ENCODE measurements at regions not wholly inside any gene's neighbourhood (a gene's known extent, or its start where the extent isn't known, plus 50 kb on each side); places are given as distances from the start of the nearest gene placed in this dataset.
"Not testable (repeated sequence)": the region's sequence is repeated elsewhere in the genome, so short reads cannot be mapped to it uniquely, and the experiment has no call there.

GRCh38 chr10:93218386-93218785, 144.7 kb downstream of the CYP26A1 start:
- ChIA-PET CTCF (no interaction called here), POLR2A (no interaction called here)

GRCh38 chr10:93219347-93219746, 145.7 kb downstream of the CYP26A1 start:
- CTCF ChIA-PET: no interaction called here
- POLR2A ChIA-PET: no interaction called here

- ChIA-PET POLR2A (no interaction called here), CTCF (no interaction called here)
Measured at GRCh38 chr10:93220296-93221170, 146.8 kb downstream of the CYP26A1 start.

- ChIA-PET CTCF (no interaction called here), POLR2A (no interaction called here)
Measured at GRCh38 chr10:93221171-93221496, 147.4 kb downstream of the CYP26A1 start.

GRCh38 chr10:93221521-93221920, 147.8 kb downstream of the CYP26A1 start:
- POLR2A ChIA-PET: no interaction called here
- CTCF ChIA-PET: no interaction called here

- ChIA-PET POLR2A (no interaction called here), CTCF (no interaction called here)
Measured at GRCh38 chr10:93222211-93222754, 148.6 kb downstream of the CYP26A1 start.

- POLR2A ChIA-PET: no interaction called here
- CTCF ChIA-PET: no interaction called here
Measured at GRCh38 chr10:93222876-93223275, 149.2 kb downstream of the CYP26A1 start.

GRCh38 chr10:93223336-93223735, 149.6 kb downstream of the CYP26A1 start:
- POLR2A ChIA-PET: no interaction called here
- CTCF ChIA-PET: no interaction called here

- ChIA-PET POLR2A (no interaction called here), CTCF (no interaction called here)
Measured at GRCh38 chr10:93224005-93224779, 150.5 kb downstream of the CYP26A1 start.

- POLR2A ChIA-PET: no interaction called here
- CTCF ChIA-PET: no interaction called here
Measured at GRCh38 chr10:93225938-93226337, 152.2 kb downstream of the CYP26A1 start.

- POLR2A ChIA-PET: no interaction called here
Measured at GRCh38 chr10:93226619-93227018, 152.9 kb downstream of the CYP26A1 start.

GRCh38 chr10:93230596-93230995, 156.9 kb downstream of the CYP26A1 start:
- POLR2A ChIA-PET, CTCF ChIA-PET: not testable (repeated sequence)

More at GRCh38 chr10:93226619-93227018, 152.9 kb downstream of the CYP26A1 start:
- CTCF ChIA-PET: no interaction called here

- POLR2A ChIA-PET, CTCF ChIA-PET: not testable (repeated sequence)
Measured at GRCh38 chr10:93232159-93232558, 158.5 kb downstream of the CYP26A1 start.

- CTCF ChIA-PET: not testable (repeated sequence)
- POLR2A ChIA-PET: interaction anchor here (0.6 kb wide), 1 partner anchor 1027 kb away, joined by 3 read pairs; no protein-coding TSS in a partner anchor
Measured at GRCh38 chr10:93234940-93235339, 161.2 kb downstream of the CYP26A1 start.

GRCh38 chr10:93235686-93236085, 162.0 kb downstream of the CYP26A1 start:
- ChIA-PET CTCF (no interaction called here), POLR2A (no interaction called here)

GRCh38 chr10:93236393-93237040, 162.8 kb downstream of the CYP26A1 start:
- ChIA-PET POLR2A (no interaction called here), CTCF (no interaction called here)

- CTCF ChIA-PET: no interaction called here
- POLR2A ChIA-PET: no interaction called here
Measured at GRCh38 chr10:93245147-93245546, 171.5 kb downstream of the CYP26A1 start.

GRCh38 chr10:93245779-93246178, 172.1 kb downstream of the CYP26A1 start:
- ChIA-PET POLR2A (no interaction called here), CTCF (no interaction called here)

GRCh38 chr10:93248583-93249227, 175.0 kb downstream of the CYP26A1 start:
- CTCF ChIA-PET: no interaction called here
- POLR2A ChIA-PET: no interaction called here

GRCh38 chr10:93250010-93250409, 176.3 kb downstream of the CYP26A1 start:
- POLR2A ChIA-PET: no interaction called here
- CTCF ChIA-PET: no interaction called here
